GM19452 (cell line): ENCODE measurements at regions not wholly inside any gene's neighbourhood (a gene's known extent, or its start where the extent isn't known, plus 50 kb on each side); places are given as distances from the start of the nearest gene placed in this dataset.

ENCODE experiments used
- ATAC-seq: cut with Tn5 transposase; IDR thresholded peaks from one replicate; pipeline ENCODE4 v1.9.1; 2021; ENCODE audit not compliant: unreplicated experiment

DNA sequence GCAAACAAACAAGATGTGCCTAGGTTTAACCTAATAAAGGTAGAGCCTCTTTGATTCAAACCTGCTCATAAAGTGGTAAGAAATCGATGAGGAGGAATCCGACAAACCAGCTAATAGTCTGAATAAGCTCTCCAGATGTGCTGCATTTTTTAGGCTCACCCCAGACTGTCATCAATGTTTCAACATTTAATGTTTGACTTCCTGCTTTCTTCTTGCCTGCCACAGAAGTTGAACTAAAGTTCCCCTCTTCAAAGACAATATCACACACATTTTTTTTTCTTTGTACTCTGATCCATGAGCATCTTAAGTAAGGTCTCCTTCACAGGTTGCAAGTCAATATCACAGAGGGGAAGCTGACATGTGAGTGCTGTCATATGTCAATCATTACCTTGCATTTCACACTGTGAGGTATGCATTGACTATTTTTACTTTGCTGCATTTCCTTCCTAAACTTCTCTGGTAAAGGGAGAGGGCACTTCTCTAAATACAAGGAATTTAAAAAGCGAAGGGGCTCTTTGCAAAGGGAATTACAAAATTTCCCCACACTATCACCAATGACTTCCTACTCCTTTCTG, 172.3 kb upstream of the MCTP2 start:
- no peak for ATAC-seq

DNA sequence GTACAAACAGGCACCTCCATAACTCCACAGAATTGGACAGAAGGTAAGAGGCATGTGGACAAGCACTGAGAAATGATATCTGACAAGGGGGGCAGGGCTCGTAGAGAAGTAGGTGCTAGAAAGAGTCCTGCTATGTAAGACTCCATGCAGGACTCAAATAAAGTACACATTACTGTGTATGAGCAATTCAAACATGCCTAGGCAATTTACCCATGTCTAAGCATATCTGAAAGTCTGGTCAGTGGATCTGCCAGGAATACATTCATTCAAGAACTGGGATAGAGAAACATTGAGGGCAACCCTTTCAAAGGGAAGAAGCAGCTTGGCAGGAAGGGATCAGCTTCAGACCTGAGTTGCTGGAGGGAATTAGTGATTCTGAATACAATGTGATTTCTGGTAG, 174.1 kb upstream of the MCTP2 start:
- no peak for ATAC-seq

DNA sequence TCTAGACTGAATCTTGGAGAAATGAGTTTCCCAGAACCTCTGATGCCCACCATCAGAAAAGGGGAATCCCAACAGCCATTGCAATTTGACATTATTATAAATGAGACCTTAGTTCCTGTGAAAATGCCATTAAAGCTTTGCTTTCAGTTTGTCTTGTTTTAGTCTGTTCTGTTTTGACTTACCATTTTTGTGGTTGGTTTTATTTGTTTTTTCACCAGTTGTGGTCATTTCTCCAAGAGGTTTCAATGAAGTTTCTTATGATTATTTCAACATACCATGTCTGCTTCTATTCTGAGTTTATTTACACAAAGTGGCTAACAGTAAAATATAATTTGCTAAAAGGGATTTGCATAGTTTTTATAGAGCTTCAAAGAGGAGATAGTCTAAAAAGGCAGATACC, 175.0 kb upstream of the MCTP2 start:
- no peak for ATAC-seq

DNA sequence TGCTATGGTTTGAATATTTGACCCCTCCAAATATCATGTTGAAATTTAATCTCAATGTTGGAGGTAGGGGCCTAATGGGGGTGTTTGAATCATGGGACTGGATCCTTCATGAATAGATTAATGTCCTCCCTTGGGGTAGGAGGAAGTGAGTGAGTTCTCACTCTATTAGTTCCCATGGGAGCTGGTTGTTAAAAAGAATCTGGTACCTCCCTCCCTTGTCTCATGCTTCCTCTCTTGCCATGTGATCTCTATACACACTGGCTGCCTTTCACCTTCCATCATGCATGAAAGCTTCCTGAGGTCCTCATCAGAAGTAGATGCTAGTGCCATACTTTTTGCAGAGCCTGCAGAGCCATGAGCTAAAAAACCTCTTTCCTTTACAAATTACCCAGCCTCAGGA, 177.7 kb upstream of the MCTP2 start:
- no peak for ATAC-seq

DNA sequence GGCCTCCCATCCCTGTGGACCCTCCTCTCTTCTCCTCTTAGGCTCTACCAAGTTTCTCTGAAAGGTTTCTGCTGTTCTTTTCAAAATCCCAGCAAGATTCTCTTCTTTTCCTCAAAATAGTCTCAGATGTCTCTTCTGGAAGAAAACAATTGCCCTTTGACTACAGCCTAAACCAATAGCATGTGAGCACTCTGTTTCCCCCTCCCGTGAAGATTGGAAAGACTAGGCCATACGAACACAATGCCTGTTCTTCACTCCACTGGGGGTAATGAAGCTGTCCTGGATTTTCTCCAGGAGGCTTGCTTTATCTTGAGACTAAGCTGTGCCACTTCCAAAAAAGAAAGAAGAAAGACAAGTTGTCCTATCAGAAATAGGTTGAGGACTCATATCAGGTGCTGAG, 178.7 kb upstream of the MCTP2 start:
- no peak for ATAC-seq

DNA sequence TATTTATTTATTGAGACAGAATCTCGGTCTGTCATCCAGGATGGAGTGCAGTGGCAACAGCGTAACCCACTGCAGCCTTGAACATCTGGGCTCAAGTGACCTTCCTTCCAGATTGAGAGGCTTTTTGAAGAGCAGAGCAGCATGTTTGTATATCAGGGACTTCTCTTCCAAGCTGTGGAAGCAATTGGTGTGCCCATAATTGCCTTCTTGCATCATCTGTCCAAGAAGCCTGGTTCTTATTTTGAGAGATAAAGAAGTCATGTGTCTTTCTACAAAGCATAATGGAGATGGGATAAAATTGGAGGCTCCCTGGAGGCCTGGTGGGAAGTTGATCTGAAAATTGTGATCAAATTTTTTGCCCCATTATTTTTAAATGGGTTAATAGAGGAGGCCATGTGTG, 183.8 kb upstream of the MCTP2 start:
- no peak for ATAC-seq

DNA sequence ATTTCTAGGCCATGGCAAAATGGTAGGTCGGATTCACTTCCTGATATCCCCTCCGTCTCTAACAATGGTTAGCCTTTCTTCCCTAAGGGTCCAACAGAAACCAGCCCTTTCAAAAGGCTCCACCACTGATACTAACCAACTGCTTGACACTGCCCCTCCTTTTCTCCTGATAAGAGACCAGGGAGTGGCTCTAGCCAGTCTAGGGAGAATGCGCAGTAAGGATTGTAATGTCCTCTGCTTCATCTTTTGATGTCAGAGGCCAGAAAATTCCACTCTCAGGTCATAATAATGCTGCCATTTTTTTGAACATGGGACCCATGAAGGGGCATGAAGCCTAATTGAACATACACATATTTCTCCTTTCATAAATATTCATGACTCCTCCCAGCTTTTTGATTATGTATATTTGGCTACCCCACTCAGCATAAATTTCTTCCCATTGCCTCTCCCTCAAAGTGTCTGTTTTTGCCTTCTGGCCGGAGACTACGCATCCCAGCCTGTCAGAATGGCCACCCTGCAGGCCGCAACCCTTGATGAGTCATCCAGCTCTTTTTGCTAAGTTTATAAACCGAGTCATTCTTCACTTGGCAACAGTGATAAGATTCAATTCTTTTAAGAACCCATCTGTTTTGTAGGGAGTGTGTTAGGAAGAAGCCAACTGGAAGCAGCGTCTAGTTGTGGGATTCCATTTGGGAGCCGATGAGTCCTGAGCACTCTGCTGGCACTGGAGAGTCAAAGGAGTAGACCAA, 189.0 kb upstream of the MCTP2 start:
- ATAC-seq = no peak

DNA sequence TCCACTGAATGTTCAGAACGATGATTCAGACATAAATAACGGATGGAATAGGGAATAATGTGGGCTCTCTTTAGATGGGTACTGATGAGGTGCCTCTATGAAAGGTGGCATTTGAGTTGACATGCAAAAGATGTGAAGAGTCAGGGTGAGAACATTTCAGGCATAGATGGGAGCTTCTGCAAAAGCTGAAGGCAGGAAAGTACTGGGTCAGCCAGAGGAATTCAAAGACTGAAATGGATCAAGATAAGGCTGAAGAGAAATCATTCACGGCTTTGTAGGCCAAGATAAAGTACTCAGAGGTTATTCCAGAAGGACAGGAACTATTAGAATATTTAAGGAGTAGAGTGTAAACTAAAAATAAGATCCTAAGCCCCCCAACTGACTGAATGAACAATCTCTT, 189.6 kb upstream of the MCTP2 start:
- no peak for ATAC-seq

DNA sequence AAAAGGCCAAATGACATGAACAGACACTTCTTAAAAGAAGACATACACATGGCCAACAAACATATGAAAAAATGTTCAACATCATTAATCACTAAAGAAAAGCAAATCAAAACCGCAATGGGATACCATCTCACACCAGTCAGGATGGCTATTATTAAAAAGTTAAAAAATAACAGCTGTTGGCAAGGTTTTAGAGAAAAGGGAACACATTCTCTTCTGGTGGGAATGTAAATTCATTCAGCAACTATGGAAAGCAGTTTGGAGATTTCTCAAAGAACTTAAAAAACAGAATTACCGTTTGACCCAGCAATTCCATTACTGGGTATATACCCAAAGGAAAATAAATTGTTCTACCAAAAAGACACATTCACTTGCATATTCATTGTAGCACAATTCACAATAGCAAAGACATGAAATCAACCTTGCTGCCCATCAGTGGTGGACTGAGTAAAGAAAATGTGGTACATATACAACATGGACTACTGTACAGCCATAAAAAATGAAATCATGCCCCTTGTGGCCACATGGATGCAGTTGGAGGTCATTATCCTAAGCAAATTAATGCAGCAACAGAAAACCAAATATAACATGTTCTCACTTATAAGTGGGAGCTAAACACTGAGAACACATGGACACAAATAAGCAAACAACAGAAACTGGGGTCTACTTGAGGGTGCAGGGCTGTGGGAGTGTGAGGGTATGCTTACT, 190.7 kb upstream of the MCTP2 start:
- ATAC-seq = no peak

DNA sequence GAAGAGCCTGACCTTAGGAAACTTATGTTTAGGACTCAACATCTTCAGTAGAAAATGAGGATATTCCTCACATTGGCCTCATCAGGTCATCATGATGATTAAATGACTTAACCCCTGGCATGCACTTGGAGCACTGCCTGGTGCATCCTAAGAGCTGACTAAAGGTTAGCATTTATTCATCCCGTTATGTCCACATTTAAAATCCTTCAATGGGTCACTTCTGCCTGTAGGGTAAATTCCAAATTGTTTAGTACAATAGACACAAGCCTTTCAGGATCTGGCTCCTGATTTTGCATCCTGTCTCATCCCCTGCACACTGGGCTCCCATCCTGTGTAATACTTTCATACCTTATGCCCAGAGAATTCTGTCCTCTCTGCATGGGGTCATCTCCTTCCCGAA, 195.2 kb upstream of the MCTP2 start:
- no peak for ATAC-seq

DNA sequence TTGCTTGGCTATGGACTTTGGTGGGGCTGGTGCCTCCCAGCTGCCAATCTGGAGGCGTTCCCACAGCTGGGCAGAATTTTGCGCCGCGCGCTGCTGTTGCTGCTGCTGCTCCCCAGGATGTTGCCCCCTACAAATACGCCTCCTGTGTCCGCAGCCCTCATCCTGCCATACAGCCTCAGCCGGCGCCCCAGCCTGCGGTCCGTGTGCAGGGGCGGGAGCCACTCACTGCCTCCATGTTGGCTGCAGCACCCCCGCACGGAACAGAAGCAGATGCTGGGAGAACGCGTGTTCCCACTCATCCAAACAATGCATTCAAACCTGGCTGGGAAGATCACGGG, 197.7 kb upstream of the MCTP2 start:
- ATAC-seq = no peak

DNA sequence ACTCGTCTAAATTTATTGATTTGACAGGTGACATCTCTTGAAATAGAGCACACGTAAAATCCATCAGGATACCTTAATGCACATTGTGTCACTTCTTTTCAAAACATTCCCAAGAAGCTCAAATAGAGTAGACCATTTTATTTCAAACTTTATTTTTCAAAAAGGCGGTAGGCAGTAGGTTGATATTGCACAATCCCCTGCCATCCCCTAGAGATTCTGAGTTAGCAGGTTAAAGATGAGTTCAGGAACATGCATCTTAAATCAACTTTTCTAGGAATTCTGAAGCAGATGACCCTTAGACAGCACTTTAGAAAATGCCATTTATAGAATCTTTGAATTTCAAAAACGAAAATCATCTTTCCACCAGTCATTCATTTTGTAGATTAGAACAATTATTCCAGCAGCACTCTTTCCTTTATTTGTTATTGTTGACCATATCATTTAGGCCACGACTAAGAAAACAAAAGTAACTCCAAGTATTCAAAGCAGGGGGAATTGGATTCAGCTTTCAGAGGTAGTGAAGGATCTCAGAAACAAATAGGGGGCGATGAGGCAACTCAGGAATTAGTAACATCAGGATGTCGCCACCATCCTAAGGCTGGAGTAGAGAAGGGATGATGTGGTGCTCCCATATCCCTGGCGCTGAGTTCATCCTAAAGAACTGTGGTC, 198.2 kb upstream of the MCTP2 start:
- ATAC-seq = no peak

DNA sequence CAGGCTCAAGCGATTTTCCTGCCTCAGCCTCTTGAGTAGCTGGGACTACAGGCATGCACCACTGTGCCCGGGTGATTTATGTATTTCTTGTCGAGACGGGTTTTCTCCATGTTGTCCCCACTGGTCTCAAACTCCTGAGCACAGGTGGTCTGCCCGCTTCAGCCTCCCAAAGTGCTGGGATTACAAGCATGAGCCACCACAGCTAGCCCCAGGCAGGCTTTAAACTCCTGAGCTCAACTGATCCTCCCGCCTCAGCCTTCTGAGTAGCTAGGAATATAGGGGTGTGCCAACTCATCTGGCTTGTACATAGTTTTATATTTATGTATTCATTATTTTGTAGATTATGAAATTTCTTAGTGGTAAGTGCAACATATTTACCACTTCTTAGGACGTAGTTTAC, 198.8 kb upstream of the MCTP2 start:
- ATAC-seq = no peak

DNA sequence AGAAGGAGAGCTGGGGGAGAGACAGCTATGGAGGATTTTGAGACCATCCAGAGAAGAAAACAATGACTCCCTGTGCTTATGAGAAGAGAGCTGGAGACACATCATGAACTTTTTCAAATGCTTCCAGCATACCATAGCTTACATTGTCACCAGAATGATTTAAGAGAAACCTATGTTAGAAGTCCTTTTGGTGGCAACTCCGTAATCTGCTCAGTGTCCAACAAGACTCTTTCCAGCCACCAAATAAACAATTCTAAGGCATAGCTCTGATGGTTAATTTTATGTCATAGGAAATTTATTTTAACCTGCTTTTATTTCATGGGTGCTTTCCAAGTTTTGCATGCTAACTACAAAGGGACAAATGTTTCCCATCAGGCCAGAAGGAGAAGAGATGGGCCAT, 200.3 kb upstream of the MCTP2 start:
- no peak for ATAC-seq

DNA sequence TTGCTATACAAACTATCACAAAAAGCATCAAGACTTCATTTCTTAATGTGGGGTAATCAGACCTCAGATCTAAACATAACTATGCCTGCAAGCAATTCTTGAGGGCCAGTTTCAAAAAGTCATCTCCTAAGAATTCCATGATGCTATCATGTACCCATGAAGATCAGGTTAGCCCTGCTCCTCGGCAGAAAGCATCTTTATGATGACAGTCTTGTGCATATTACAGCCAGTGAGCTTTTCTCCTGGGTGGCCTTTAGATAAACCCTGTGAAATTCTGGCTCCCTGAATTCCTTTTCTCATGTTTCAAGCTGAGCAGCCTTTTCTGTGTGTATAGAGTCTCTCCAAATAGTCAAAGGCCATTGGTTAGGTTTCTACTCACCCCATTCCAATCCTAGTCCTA, 201.9 kb upstream of the MCTP2 start:
- ATAC-seq = no peak

DNA sequence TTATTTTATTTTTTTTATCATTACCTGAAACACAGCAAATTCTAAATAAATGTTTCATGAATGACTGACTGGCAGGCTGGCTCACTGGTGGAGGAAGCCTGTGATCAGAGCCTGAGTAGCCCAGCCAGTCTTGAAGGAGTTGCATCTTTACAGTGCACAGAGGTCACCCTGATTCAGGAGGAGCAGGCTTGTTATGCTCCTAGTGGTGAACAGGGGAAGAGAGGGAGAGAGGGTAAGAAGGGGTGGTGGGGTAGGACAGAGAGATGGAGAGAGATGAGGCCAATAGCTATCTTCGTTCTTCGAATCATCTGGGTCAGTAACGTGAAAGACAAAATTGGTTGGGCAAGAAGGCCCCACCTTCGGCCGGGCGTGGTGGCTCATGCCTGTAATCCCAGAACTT, 202.6 kb upstream of the MCTP2 start:
- no peak for ATAC-seq

DNA sequence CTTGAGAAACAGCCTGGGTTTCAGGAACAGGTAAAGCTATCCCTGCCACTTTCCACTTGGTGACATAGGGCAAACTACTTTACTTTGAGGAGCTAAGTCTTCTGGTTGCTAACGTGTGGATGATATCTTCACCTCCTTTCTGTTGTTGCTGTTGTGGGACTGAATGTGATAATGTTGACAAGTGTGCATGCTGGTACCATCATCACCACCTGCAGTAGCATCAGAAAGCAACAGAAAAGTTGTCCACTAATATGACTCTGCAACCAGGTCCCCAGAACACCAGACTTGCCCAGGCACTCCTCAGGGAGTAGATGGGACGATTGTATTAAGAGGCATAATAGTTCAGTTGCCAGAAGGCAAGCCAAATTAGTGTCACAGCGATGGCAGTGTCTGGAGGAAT, 203.2 kb upstream of the MCTP2 start:
- ATAC-seq = no peak

DNA sequence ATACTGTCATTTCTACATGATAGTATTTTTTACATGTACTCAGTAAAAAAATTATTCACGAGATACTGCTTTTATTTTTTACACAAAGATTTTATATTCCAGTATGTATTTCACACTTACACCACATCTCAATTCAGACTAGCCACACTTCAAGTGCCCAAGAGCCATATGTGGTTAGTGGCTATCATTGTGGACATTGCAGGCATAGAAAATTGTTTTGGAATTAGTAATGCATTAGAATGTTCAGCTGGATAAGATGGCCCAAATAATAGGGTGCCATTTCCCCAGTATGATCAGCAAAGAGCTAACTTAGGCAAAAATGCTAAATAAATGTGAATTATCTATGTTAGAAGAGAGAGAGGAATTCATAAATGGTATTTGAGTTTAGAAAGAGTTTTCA, 203.8 kb upstream of the MCTP2 start:
- no peak for ATAC-seq

DNA sequence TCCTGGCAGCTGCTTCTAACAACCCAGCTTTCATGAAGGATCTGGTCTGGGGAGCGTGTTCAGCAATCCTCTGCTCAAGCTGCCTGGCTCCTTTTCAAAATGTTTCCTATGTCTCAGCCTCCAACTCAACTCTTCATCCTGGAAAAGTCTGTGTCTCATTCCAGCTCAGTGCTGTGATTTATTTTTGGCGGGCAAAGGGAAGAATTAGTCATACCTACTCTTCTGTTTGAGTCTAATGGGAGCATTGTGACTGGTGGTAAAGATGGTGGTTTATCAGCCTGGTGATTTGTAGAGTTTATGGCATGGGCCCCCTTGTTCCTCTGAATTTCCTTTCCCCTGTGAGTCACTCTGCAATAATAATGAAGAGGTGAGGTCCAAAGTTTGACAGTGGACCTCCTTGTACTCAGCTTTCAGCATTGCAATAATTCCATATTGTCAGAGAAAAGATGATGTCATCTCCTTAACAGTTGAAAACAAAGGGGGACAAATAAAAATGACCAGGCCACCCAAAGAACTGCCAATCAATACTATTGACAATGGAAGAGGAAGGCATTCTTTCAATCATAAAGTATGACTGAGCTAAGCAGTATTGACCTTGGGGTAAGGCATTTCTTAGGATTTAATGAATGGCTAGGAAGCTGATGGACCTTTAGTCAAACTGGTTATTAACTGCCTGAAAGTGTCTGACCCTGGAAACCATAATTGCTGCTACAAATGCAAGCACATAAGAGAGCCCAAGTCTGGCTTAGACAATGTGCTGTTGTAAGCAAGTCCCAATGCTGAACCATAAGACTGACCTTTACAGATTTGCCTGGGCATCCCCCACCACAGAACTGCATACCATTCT, 204.7 kb upstream of the MCTP2 start:
- ATAC-seq = no peak

DNA sequence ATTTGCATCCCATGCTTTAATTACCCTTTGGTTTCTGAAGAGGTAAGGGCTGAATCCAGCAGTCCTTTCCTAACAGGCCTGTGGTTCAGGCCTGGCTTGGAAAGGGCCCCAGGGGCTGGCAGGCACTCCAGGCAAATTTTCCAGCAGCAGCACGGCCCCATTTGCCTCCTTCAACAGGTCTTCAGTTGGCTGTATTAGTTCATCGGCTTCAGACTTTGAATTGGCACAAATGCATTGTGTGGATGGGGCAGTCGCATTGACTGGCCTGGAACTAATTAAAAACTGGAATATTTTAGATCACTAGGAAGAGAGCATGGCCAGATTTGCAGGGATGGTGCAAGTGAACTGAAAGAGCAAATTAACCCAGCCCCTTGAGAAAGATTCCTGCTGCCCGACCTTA, 207.8 kb upstream of the MCTP2 start:
- no peak for ATAC-seq

DNA sequence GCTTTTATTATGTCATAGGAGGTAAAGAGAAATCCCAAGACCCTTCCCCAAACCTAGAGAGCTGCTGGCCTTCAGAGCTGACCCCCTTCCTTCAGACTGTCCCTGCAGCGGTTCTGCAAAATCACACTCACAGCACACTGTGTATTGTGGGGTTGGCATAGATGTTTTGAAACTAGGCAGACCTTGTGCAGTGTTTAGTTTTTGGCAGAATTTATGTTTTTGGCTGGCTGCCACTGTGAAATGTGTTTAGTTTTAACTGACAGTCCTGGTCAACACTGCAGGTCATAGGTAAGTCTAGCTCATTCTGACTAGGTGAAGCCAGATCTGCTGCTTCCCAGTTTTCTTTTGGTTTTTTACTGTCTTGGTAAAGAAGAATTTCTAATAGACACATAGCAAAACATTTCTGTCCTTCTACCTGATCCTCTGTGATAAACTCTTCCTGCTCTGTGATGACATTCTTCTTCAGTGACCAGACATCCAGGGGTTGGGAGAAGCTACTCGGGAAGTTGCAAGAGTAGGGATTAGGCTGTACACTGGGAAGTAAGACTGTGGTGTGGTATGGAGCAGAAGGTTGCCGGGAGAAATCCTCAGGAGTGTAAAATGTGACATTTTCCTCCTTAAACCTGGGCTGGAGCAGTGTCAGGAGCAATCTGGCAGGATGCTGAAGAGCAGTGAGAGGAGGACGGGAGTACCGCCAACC, 209.6 kb upstream of the MCTP2 start:
- no peak for ATAC-seq
